ENCODE measurements at regions not wholly inside any gene's neighbourhood (a gene's known extent, or its start where the extent isn't known, plus 50 kb on each side); places are given as distances from the start of the nearest gene placed in this dataset.

DNA sequence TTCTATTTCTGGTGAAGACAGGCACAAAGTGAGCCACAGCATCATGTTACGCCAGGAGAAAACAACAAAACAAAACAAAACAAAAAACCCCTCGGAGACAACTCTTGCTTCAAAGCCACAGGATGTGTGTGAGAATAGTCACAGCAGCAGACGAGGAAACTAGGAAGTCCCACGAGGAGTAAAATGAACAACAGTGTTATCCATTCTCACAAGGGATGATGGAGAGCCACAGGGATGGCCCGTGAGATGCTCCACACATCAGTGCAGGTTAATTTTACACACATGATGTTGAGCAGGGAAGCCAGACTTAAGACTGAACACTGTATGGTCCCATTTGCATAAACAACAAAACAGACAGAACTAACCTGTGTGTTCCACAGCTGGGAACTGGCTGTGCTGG, 128.5 kb upstream of the TMEM18 start:
- WGBS (ENCODE audit: extremely low coverage, insufficient read length, low lambda C conversion rate): no CpG with 5 or more reads among the region's 5 CpGs
- Histone ChIP-seq H3K27me3 (ENCODE audit: insufficient read depth, low read length) (no peaks in the 10 kb centered on the region), H4K20me1 (ENCODE audit: control insufficient read depth, insufficient read depth, insufficient read length) (no peaks in the 10 kb centered on the region), H3T11ph (ENCODE audit: low read length) (no peak overlapping the region), H3K9ac (ENCODE audit: extremely low read depth, insufficient read length, low read length) (no peak overlapping the region), H2BK5ac (ENCODE audit: insufficient read length, low read length) (no peak overlapping the region), H3K9me3 (ENCODE audit: control insufficient read depth, low read depth, low read length) (no peaks in the 10 kb centered on the region), H2BK12ac (ENCODE audit: insufficient read length, low read depth, low read length) (no peak overlapping the region), H2BK15ac (ENCODE audit: low read depth, low read length) (no peak overlapping the region), H3K79me2 (ENCODE audit: insufficient read depth, low read length) (no peaks in the 10 kb centered on the region), H2BK120ac (ENCODE audit: low read depth, low read length, poor library complexity, severe bottlenecking) (no peak overlapping the region), H3K79me1 (ENCODE audit: insufficient read depth, low read depth, low read length, poor library complexity, severe bottlenecking) (no peaks in the 10 kb centered on the region), H2AK5ac (ENCODE audit: insufficient read length, low read length) (no peak overlapping the region), H3K4me1 (ENCODE audit: insufficient read depth, low read length) (no peaks in the 10 kb centered on the region), H4K8ac (replicated peaks; ENCODE audit: insufficient read length, low read depth, low read length) (no peak overlapping the region), H3K23ac (ENCODE audit: insufficient read length, low read depth, low read length) (no peak overlapping the region), H3K4ac (ENCODE audit: low read depth, low read length) (no peak overlapping the region), H3K14ac (ENCODE audit: insufficient read depth, low read length) (no peak overlapping the region), H3K56ac (ENCODE audit: insufficient read length, low read depth, low read length) (no peak overlapping the region), H4K91ac (ENCODE audit: insufficient read length, low read depth, low read length) (no peak overlapping the region), H3K27ac (ENCODE audit: insufficient read length, low read depth, low read length) (no peak overlapping the region), H3K18ac (ENCODE audit: insufficient read length, low read depth, low read length) (no peak overlapping the region), H4K5ac (ENCODE audit: insufficient read length, low read depth, low read length) (no peak overlapping the region), H2BK20ac (ENCODE audit: low read depth, low read length, poor library complexity, severe bottlenecking) (no peak overlapping the region), H3K4me2 (ENCODE audit: insufficient read depth, insufficient read length, low read length) (no peak overlapping the region), H2AFZ (ENCODE audit: low read length) (no peak overlapping the region), H3K23me2 (ENCODE audit: insufficient read length, low read depth, low read length, poor library complexity, severe bottlenecking) (no peaks in the 10 kb centered on the region)
- no peak for TF ChIP-seq CTCF (conservative IDR thresholded peaks at IDR 0.05)
- DNase-seq: no peak
- Mint-ChIP-seq H3K9me3 (no peaks in the 10 kb centered on the region; a peak in 2 of 5 replicates), H3K27ac (no peak overlapping the region), H3K36me3 (ENCODE audit: insufficient read depth in 1 of 3, low read depth in 3 of 3) (no peaks in the 10 kb centered on the region; a peak in 1 of 7 replicates), H3K27me3 (ENCODE audit: low read depth) (peaks cover 4% of the 10 kb centered on the region), H3K4me3 (no peak overlapping the region), H3K4me1 (no peaks in the 10 kb centered on the region)

All from H9 (cell line).